Natural killer cell (primary cell): ENCODE measurements at regions not wholly inside any gene's neighbourhood (a gene's known extent, or its start where the extent isn't known, plus 50 kb on each side); places are given as distances from the start of the nearest gene placed in this dataset.

Experiments used
- ATAC-seq, 3 donors: fragments of 150-1000 bp in 2 of 3; fragments of 200-7000 bp in 1 of 3; cut with Tn5 transposase; 1 replicate in 1 of 3; 2 replicates in 2 of 3; pipeline ENCODE4 v1.10.0; 2021; ENCODE audit warnings: mild to moderate bottlenecking in 2 of 3, moderate library complexity in 2 of 3
- DNase-seq, 2 donors: peaks; one replicate each; pipeline versions ENCODE4 v3.0.0 to v3.0.0-alpha.2; 2013 to 2021; ENCODE audit warnings: mixed read lengths in 1 of 2
- H3K27ac ChIP-seq: one replicate; pipeline ENCODE4 v1.5.1; 2013; ENCODE audit warnings: mild to moderate bottlenecking, low read length
- H3K27me3 ChIP-seq: one replicate; pipeline ENCODE4 v1.6.1; 2013; ENCODE audit warnings: low read length; ENCODE audit not compliant: control insufficient read depth, insufficient read depth
- H3K36me3 ChIP-seq: one replicate; pipeline ENCODE4 v1.6.1; 2013; ENCODE audit warnings: low read length; ENCODE audit not compliant: control insufficient read depth, insufficient read depth
- H3K4me1 ChIP-seq: one replicate; pipeline ENCODE4 v1.6.1; 2013; ENCODE audit warnings: low read length; ENCODE audit not compliant: control insufficient read depth, insufficient read depth
- H3K4me3 ChIP-seq: one replicate; pipeline ENCODE4 v1.5.1; 2013; ENCODE audit warnings: low read length
- H3K9me3 ChIP-seq: one replicate; pipeline ENCODE4 v1.6.1; 2013; ENCODE audit warnings: low read length; ENCODE audit not compliant: control insufficient read depth, insufficient read depth
- H3K27ac Mint-ChIP-seq, 2 donors: one replicate each; pipeline ENCODE4 v1.8.0; 2022; ENCODE audit warnings: mild to moderate bottlenecking in 2 of 2, mixed read lengths in 2 of 2, moderate library complexity in 1 of 2
- H3K27me3 Mint-ChIP-seq, 2 donors: one replicate each; pipeline ENCODE4 v1.8.0; 2022; ENCODE audit warnings: low read depth in 2 of 2, mixed read lengths in 2 of 2
- H3K36me3 Mint-ChIP-seq: one replicate; pipeline ENCODE4 v1.8.0; 2022; ENCODE audit warnings: mixed read lengths
- H3K4me1 Mint-ChIP-seq, 2 donors: one replicate each; pipeline ENCODE4 v1.8.0; 2022; ENCODE audit warnings: mixed read lengths in 2 of 2
- H3K4me3 Mint-ChIP-seq: one replicate; pipeline ENCODE4 v1.8.0; 2022; ENCODE audit warnings: mild to moderate bottlenecking, moderate library complexity, mixed read lengths
- H3K9me3 Mint-ChIP-seq, 2 donors: one replicate each; pipeline ENCODE4 v1.8.0; 2022; ENCODE audit warnings: mixed read lengths in 2 of 2
- CTCF ChIP-seq: fragments of 200-600 bp; IDR thresholded peaks from one replicate; pipeline ENCODE4 v1.8.0; 2022; ENCODE audit warnings: antibody characterized with exemption
- WGBS: methylation state at CpG from one replicate; pipeline ENCODE4 v1.1.7; 2013; ENCODE audit warnings: missing lambda C conversion rate; ENCODE audit not compliant: insufficient coverage; 5-methylcytosine and 5-hydroxymethylcytosine counted together
- intact Hi-C: fragments of 100-400 bp; cut with micrococcal nuclease; formaldehyde crosslinking; loops from one replicate; pipeline ENCODE4 v1.14.2; 2022

DNA sequence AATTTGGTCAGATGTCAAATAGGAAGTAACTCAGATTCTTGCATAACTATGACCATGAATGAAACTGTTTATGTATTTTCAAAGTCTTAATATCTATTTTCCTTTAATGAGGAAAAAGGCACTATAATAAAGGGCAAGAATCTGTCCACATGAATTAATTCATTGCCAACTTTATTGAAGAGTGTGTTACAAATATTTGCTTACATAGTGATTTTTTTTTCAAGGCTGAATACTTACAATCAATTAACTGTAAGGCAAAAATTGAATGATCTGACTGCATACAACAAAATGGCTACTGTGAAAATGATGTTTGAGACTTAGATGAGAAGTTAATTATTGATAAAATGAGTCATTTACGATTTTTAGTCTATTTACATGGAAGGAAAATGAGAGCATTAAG lies 475.0 kb downstream of the DNAJB9 start:
- H3K4me3 ChIP-seq, result no peak overlapping the region
- no peaks in the 10 kb centered on the region for H3K4me1 ChIP-seq
- H3K27ac Mint-ChIP-seq, result no peak overlapping the region
- ATAC-seq (no peak), DNase-seq (no peak)
- WGBS, result no CpG with 5 or more reads among the region's 1 CpG
- TF ChIP-seq CTCF, result no peak
- no peak overlapping the region for H3K27ac ChIP-seq
- no peaks in the 10 kb centered on the region for H3K4me1 Mint-ChIP-seq
- H3K36me3 Mint-ChIP-seq, result no peaks in the 10 kb centered on the region
- H3K9me3 Mint-ChIP-seq, result peaks cover 23 to 24% of the 10 kb centered on the region in 2 donors
- intact Hi-C loops, result no loop called here
- no peaks in the 10 kb centered on the region for H3K36me3 ChIP-seq
- H3K4me3 Mint-ChIP-seq, result no peak overlapping the region
- H3K27me3 Mint-ChIP-seq, result no peaks in the 10 kb centered on the region
- no peaks in the 10 kb centered on the region for H3K27me3 ChIP-seq
- peaks cover 2% of the 10 kb centered on the region for H3K9me3 ChIP-seq

DNA sequence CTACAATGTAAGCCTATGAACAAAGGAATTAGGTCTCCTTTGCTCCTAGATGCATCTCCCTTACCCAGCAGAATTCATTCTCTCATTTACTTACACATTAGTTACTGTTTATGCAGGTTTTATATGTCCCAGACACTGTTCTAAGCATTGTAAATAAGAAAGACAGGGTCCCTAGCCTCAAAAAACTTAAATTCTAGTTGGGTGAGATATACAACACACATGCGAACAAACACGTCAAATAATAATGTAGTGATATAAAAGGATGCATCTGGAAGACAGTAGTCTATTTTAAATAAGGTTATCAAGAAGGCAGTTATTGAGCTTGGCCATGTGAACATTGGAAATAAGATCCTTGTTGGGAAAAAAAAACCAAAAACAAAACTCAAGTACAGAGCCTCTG lies 479.7 kb downstream of the DNAJB9 start:
- Histone ChIP-seq H3K9me3 (peaks cover 2% of the 10 kb centered on the region), H3K4me1 (no peaks in the 10 kb centered on the region), H3K27ac (no peak overlapping the region), H3K4me3 (no peak overlapping the region), H3K36me3 (no peaks in the 10 kb centered on the region), H3K27me3 (no peaks in the 10 kb centered on the region)
- Mint-ChIP-seq H3K4me1 (no peaks in the 10 kb centered on the region), H3K9me3 (peaks cover 28 to 32% of the 10 kb centered on the region in 2 donors), H3K36me3 (peaks cover 16% of the 10 kb centered on the region), H3K27me3 (no peaks in the 10 kb centered on the region), H3K4me3 (no peak overlapping the region), H3K27ac (no peak overlapping the region)
- no peak for TF ChIP-seq CTCF
- 100% methylated on average over 2 of the region's 2 CpGs for WGBS
- DNase-seq, result no peak
- intact Hi-C loops, result no loop called here
- ATAC-seq, result no peak

- no peaks in the 10 kb centered on the region for H3K27me3 Mint-ChIP-seq
Measured at GRCh38 chr7:109059089-109059488, 489.4 kb downstream of the DNAJB9 start.

More at GRCh38 chr7:109059089-109059488, 489.4 kb downstream of the DNAJB9 start:
- DNase-seq (no peak), ATAC-seq (no peak)
- no peak overlapping the region for H3K27ac Mint-ChIP-seq
- intact Hi-C loops, result no loop called here
- no peak for TF ChIP-seq CTCF
- Histone ChIP-seq H3K4me3 (no peak overlapping the region), H3K27me3 (no peaks in the 10 kb centered on the region), H3K4me1 (no peaks in the 10 kb centered on the region), H3K9me3 (peaks cover under 1% of the 10 kb centered on the region), H3K36me3 (no peaks in the 10 kb centered on the region), H3K27ac (no peak overlapping the region)
- no peak overlapping the region for H3K4me3 Mint-ChIP-seq
- 76% methylated on average over 1 of the region's 1 CpG for WGBS
- no peaks in the 10 kb centered on the region for H3K4me1 Mint-ChIP-seq
- H3K36me3 Mint-ChIP-seq, result no peaks in the 10 kb centered on the region
- peaks cover 13 to 24% of the 10 kb centered on the region in 2 donors for H3K9me3 Mint-ChIP-seq
